Memory B cell (primary cell): ENCODE measurements at regions not wholly inside any gene's neighbourhood (a gene's known extent, or its start where the extent isn't known, plus 50 kb on each side); places are given as distances from the start of the nearest gene placed in this dataset.

Experiments used
- ATAC-seq: fragments of 150-1000 bp; cut with Tn5 transposase; 2 replicates; pipeline ENCODE4 v1.10.0; 2021; ENCODE audit warnings: low read depth, mild to moderate bottlenecking, moderate library complexity
- DNase-seq, 2 donors: peaks; one replicate each; pipeline ENCODE4 v3.0.0; 2022; ENCODE audit warnings: low spot score in 2 of 2
- H3K27ac Mint-ChIP-seq: one replicate; pipeline ENCODE4 v1.8.0; 2022; ENCODE audit warnings: mild to moderate bottlenecking, moderate library complexity, mixed read lengths
- H3K27me3 Mint-ChIP-seq: one replicate; pipeline ENCODE4 v1.8.0; 2022; ENCODE audit warnings: mixed read lengths
- H3K36me3 Mint-ChIP-seq: one replicate; pipeline ENCODE4 v1.8.0; 2022; ENCODE audit warnings: mild to moderate bottlenecking, mixed read lengths
- H3K4me1 Mint-ChIP-seq: one replicate; pipeline ENCODE4 v1.8.0; 2022; ENCODE audit warnings: mixed read lengths
- H3K4me3 Mint-ChIP-seq: one replicate; pipeline ENCODE4 v1.8.0; 2022; ENCODE audit warnings: mild to moderate bottlenecking, moderate library complexity, mixed read lengths
- H3K9me3 Mint-ChIP-seq: one replicate; pipeline ENCODE4 v1.8.0; 2022; ENCODE audit warnings: mixed read lengths

- ATAC-seq: no peak
- H3K27ac Mint-ChIP-seq: no peak overlapping the region
Observed at GRCh38 chr13:70732611-70733010, 624.4 kb upstream of the KLHL1 start.

GRCh38 chr13:70729369-70729768, 621.1 kb upstream of the KLHL1 start:
- Mint-ChIP-seq H3K4me3 (no peak overlapping the region), H3K27me3 (no peaks in the 10 kb centered on the region), H3K9me3 (peaks cover 2% of the 10 kb centered on the region), H3K27ac (no peak overlapping the region), H3K36me3 (no peaks in the 10 kb centered on the region), H3K4me1 (no peaks in the 10 kb centered on the region)
- DNase-seq (no peak), ATAC-seq (no peak)

More at GRCh38 chr13:70732611-70733010, 624.4 kb upstream of the KLHL1 start:
- Mint-ChIP-seq H3K27me3 (no peaks in the 10 kb centered on the region), H3K4me3 (no peak overlapping the region), H3K9me3 (peaks cover 2% of the 10 kb centered on the region), H3K4me1 (no peaks in the 10 kb centered on the region), H3K36me3 (no peaks in the 10 kb centered on the region)
- no peak for DNase-seq

- H3K36me3 Mint-ChIP-seq: no peaks in the 10 kb centered on the region
- ATAC-seq (no peak), DNase-seq (no peak)
- no peak overlapping the region for H3K27ac Mint-ChIP-seq
- H3K9me3 Mint-ChIP-seq: no peaks in the 10 kb centered on the region
- H3K27me3 Mint-ChIP-seq: no peaks in the 10 kb centered on the region
- no peak overlapping the region for H3K4me3 Mint-ChIP-seq
- H3K4me1 Mint-ChIP-seq: no peaks in the 10 kb centered on the region
Observed at GRCh38 chr13:70723732-70724131, 615.5 kb upstream of the KLHL1 start.

- DNase-seq (no peak), ATAC-seq (no peak)
- Mint-ChIP-seq H3K4me1 (no peaks in the 10 kb centered on the region), H3K27me3 (no peaks in the 10 kb centered on the region), H3K36me3 (no peaks in the 10 kb centered on the region), H3K9me3 (peaks cover 4% of the 10 kb centered on the region), H3K27ac (no peak overlapping the region), H3K4me3 (no peak overlapping the region)
Observed at GRCh38 chr13:70720386-70720785, 612.1 kb upstream of the KLHL1 start.

GRCh38 chr13:70714993-70715392, 606.7 kb upstream of the KLHL1 start:
- no peaks in the 10 kb centered on the region for H3K4me1 Mint-ChIP-seq
- H3K27ac Mint-ChIP-seq: no peak overlapping the region
- ATAC-seq (no peak), DNase-seq (no peak)
- no peaks in the 10 kb centered on the region for H3K27me3 Mint-ChIP-seq
- H3K9me3 Mint-ChIP-seq: peaks cover 7% of the 10 kb centered on the region
- H3K4me3 Mint-ChIP-seq: no peak overlapping the region
- H3K36me3 Mint-ChIP-seq: no peaks in the 10 kb centered on the region

- ATAC-seq: no peak
- H3K4me3 Mint-ChIP-seq: no peak overlapping the region
- peaks cover 8% of the 10 kb centered on the region for H3K9me3 Mint-ChIP-seq
- H3K4me1 Mint-ChIP-seq: no peaks in the 10 kb centered on the region
- H3K27me3 Mint-ChIP-seq: no peaks in the 10 kb centered on the region
- H3K27ac Mint-ChIP-seq: no peak overlapping the region
- no peak for DNase-seq
- H3K36me3 Mint-ChIP-seq: no peaks in the 10 kb centered on the region
Observed at GRCh38 chr13:70708775-70709174, 600.5 kb upstream of the KLHL1 start.

- no peaks in the 10 kb centered on the region for H3K4me1 Mint-ChIP-seq
- H3K4me3 Mint-ChIP-seq: no peak overlapping the region
- ATAC-seq: no peak
- H3K36me3 Mint-ChIP-seq: no peaks in the 10 kb centered on the region
- peaks cover 13% of the 10 kb centered on the region for H3K9me3 Mint-ChIP-seq
- H3K27ac Mint-ChIP-seq: no peak overlapping the region
- DNase-seq: no peak
- no peaks in the 10 kb centered on the region for H3K27me3 Mint-ChIP-seq
Observed at GRCh38 chr13:70703755-70704154, 595.5 kb upstream of the KLHL1 start.

GRCh38 chr13:70694996-70695715, 586.9 kb upstream of the KLHL1 start:
- Mint-ChIP-seq H3K36me3 (no peaks in the 10 kb centered on the region), H3K27me3 (no peaks in the 10 kb centered on the region), H3K4me1 (no peaks in the 10 kb centered on the region), H3K27ac (no peak overlapping the region), H3K9me3 (peaks cover 5% of the 10 kb centered on the region), H3K4me3 (no peak overlapping the region)
- ATAC-seq (no peak), DNase-seq (no peak)

GRCh38 chr13:70668983-70669382, 560.7 kb upstream of the KLHL1 start:
- Mint-ChIP-seq H3K4me1 (no peaks in the 10 kb centered on the region), H3K9me3 (peaks cover 2% of the 10 kb centered on the region), H3K4me3 (no peak overlapping the region), H3K27me3 (no peaks in the 10 kb centered on the region), H3K36me3 (no peaks in the 10 kb centered on the region), H3K27ac (no peak overlapping the region)
- ATAC-seq (no peak), DNase-seq (no peak)

- ATAC-seq (no peak), DNase-seq (no peak)
- Mint-ChIP-seq H3K9me3 (peaks cover 1% of the 10 kb centered on the region), H3K36me3 (no peaks in the 10 kb centered on the region), H3K27ac (no peak overlapping the region), H3K4me3 (no peak overlapping the region), H3K27me3 (no peaks in the 10 kb centered on the region), H3K4me1 (no peaks in the 10 kb centered on the region)
Observed at GRCh38 chr13:70668293-70668692, 560.0 kb upstream of the KLHL1 start.

GRCh38 chr13:70666883-70667556, 558.8 kb upstream of the KLHL1 start:
- no peak overlapping the region for H3K4me3 Mint-ChIP-seq
- no peak overlapping the region for H3K27ac Mint-ChIP-seq
- H3K4me1 Mint-ChIP-seq: no peaks in the 10 kb centered on the region
- H3K9me3 Mint-ChIP-seq: peaks cover 1% of the 10 kb centered on the region
- DNase-seq: no peak
- ATAC-seq: no peak
- no peaks in the 10 kb centered on the region for H3K27me3 Mint-ChIP-seq
- H3K36me3 Mint-ChIP-seq: no peaks in the 10 kb centered on the region

- Mint-ChIP-seq H3K4me3 (no peak overlapping the region), H3K9me3 (no peaks in the 10 kb centered on the region), H3K27ac (no peak overlapping the region), H3K36me3 (no peaks in the 10 kb centered on the region), H3K27me3 (no peaks in the 10 kb centered on the region), H3K4me1 (no peaks in the 10 kb centered on the region)
- DNase-seq (no peak), ATAC-seq (no peak)
Observed at GRCh38 chr13:70662231-70662940, 554.1 kb upstream of the KLHL1 start.

- no peak overlapping the region for H3K4me3 Mint-ChIP-seq
- ATAC-seq: no peak
- H3K4me1 Mint-ChIP-seq: no peaks in the 10 kb centered on the region
- H3K27ac Mint-ChIP-seq: no peak overlapping the region
- H3K36me3 Mint-ChIP-seq: no peaks in the 10 kb centered on the region
- peaks cover 3% of the 10 kb centered on the region for H3K9me3 Mint-ChIP-seq
- DNase-seq: no peak
- no peaks in the 10 kb centered on the region for H3K27me3 Mint-ChIP-seq
Observed at GRCh38 chr13:70644052-70644451, 535.8 kb upstream of the KLHL1 start.

- H3K27ac Mint-ChIP-seq: no peak overlapping the region
- H3K9me3 Mint-ChIP-seq: no peaks in the 10 kb centered on the region
- H3K36me3 Mint-ChIP-seq: no peaks in the 10 kb centered on the region
- ATAC-seq: no peak
- H3K4me1 Mint-ChIP-seq: no peaks in the 10 kb centered on the region
- H3K27me3 Mint-ChIP-seq: no peaks in the 10 kb centered on the region
- no peak for DNase-seq
- no peak overlapping the region for H3K4me3 Mint-ChIP-seq
Observed at GRCh38 chr13:70634893-70635292, 526.6 kb upstream of the KLHL1 start.
